AG10803 (cell line): ENCODE measurements at regions not wholly inside any gene's neighbourhood (a gene's known extent, or its start where the extent isn't known, plus 50 kb on each side); places are given as distances from the start of the nearest gene placed in this dataset.

ENCODE experiments used
- DNase-seq: peaks from one replicate; pipeline ENCODE4 v3.0.0; 2010; ENCODE audit warnings: low read depth
- H3K4me3 ChIP-seq: 2 replicates; pipeline ENCODE4 v1.5.1; 2011; ENCODE audit warnings: mild to moderate bottlenecking, low read length, control low read depth
- TF ChIP-seq, protein P1 (sequence below): conservative IDR thresholded peaks from 2 replicates; pipeline ENCODE4 v1.5.1; 2011; ENCODE audit warnings: mild to moderate bottlenecking, low read length, control low read depth, inconsistent platforms

DNA sequence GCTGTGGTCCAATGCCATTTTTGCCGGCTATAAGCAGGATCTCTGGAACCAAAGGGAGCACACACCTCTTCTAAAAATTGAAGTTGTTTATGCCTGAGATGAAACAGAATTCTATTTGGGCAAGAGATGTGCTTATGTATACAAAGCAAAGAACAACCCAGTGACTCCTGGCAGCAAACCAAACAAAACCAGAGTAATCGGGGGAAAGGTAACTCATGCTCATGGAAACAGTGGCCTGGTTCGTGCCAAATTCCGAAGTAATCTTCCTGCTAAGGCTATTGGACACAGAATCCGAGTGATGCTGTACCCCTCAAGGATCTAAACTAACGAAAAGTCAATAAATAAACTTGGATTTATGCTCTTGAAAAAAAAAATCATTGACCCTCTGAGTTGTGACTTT, 178.7 kb downstream of the CEMIP2 start:
- DNase-seq = no peak
- TF ChIP-seq, protein P1, sequence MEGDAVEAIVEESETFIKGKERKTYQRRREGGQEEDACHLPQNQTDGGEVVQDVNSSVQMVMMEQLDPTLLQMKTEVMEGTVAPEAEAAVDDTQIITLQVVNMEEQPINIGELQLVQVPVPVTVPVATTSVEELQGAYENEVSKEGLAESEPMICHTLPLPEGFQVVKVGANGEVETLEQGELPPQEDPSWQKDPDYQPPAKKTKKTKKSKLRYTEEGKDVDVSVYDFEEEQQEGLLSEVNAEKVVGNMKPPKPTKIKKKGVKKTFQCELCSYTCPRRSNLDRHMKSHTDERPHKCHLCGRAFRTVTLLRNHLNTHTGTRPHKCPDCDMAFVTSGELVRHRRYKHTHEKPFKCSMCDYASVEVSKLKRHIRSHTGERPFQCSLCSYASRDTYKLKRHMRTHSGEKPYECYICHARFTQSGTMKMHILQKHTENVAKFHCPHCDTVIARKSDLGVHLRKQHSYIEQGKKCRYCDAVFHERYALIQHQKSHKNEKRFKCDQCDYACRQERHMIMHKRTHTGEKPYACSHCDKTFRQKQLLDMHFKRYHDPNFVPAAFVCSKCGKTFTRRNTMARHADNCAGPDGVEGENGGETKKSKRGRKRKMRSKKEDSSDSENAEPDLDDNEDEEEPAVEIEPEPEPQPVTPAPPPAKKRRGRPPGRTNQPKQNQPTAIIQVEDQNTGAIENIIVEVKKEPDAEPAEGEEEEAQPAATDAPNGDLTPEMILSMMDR = no peak
- H3K4me3 ChIP-seq = no peak overlapping the region

DNA sequence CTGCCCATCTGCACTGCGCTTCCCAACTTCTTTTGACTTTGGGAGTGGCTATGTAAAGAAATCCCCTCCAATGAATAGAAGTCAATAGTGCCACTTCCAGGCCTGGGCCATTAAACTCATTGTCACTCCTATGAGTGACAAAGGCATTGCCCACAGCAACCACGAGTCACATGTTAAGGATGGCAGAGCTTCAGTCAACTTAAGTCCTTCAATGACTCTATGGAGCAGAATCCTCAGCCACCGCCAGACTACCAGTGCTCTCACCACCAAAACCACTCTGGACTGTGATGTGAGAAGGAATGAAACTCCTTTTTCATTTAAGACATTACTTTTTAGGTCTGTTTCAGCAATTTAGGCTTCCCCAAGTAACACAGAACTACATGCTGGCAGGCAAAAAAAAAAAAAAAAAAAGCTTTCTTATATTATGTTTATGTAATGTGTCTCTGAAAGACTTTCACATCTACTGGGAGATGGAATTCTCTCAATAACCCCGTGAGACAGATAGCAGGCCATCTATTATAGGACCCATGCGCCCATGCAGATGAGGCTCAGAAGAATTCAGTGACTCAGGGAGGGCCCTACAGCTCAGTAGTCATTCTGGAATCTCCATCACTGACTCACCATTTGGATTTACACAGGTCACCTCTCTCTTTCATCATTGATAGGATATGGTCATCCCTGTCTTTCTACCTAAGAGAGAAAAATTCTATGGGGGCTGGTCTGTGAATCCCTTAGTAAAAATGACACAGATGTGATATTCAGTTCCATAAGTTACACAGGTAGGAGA, 180.5 kb downstream of the CEMIP2 start:
- peak; percentile 16 for DNase-seq
- no peak overlapping the region for H3K4me3 ChIP-seq
- TF ChIP-seq, protein P1 = no peak

DNA sequence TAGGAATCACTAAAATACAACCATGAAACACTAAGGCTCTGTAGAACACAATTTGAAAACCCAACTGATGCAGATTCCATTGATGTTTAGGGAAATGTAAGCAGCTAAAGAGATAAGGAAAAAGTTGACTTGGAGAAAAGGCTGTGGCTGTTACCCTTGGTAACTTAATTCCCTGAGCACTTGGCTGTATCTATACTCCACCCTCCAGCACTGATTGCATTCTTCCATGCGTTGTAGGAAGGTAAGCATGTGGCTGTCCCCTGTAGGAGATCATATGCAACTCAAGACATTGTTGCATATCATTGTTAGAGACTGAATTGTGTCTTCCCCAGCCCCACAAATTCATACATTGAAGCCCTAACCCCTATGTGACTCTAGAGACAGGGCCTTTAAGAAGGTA, 184.5 kb downstream of the CEMIP2 start:
- H3K4me3 ChIP-seq = no peak overlapping the region
- DNase-seq = no peak
- TF ChIP-seq, protein P1 = no peak

DNA sequence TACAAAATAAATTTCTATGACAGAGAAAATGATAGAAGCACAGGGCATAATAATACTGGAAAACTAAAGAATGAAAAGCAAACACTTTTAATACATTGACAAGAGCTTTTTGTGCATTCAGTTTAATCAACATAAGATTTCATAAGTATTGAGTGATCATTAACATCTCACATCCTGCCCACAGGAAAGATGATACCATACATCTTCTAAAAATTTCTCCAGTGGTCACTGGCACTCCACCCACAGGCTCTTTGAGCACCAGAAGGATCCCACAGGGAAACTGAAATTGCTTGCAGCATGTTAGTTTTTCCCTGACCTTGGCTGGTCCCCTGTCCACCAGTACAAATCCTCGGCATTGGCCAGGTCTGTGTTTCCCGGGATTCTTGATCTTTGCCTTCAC, 186.0 kb downstream of the CEMIP2 start:
- TF ChIP-seq, protein P1 = no peak
- DNase-seq = no peak
- H3K4me3 ChIP-seq = no peak overlapping the region

DNA sequence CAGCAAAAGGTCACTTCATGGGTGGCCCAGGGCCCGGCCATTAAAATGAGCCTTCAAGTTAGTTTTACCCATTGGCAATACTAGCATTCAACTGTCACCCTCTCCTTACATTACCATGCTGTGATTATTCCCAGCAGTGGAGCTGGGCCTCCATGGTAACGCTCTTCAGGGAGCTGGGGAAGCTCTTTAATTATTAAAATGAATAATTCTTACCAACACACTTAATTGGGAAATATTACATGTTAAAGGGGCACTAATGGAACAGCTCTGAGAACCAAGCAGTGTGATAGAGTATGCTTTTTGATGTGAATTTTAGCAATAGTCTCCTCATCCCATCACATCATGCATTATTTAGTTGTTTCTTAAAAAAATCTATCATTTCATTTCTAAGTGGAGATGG, 187.2 kb downstream of the CEMIP2 start:
- TF ChIP-seq, protein P1 = no peak
- DNase-seq = no peak
- H3K4me3 ChIP-seq = no peak overlapping the region

DNA sequence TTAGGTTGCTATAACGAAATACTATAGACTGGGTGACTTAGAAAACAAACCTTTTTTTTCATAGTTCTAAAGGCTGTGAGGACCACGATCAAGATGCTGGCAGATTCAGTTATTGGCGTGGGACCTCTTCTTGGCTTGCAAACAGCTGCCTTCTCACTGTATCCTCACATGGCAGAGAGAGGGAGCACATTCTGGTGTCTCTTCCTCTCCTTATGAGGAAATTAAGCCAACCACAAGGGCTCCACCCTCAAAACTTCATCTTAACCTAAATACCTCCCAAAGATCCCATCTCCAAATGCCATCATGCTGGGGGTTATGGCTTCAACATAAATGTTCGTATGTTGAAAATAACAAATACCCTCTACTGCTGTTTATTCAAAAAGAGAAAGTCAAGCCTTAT, 197.1 kb downstream of the CEMIP2 start:
- no peak overlapping the region for H3K4me3 ChIP-seq
- DNase-seq = no peak
- TF ChIP-seq, protein P1 = no peak

DNA sequence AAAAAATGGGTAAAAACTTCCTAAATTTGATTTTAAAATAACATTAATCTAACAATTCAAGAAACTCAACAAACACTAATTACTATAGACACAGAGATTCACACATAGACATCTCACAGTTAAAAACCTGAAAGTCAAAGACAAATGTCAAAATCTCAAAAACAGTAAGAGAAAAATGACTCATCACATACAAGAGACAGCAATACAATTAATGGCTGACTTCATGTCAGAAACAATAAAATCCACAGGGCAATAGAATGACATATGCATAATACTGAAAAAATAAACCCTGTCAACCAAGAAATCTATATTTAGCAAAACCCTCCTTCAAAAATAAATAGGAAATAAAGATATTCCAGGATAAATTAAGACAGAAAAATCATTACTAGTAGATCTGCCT, 200.4 kb downstream of the CEMIP2 start:
- H3K4me3 ChIP-seq = no peak overlapping the region
- TF ChIP-seq, protein P1 = no peak
- no peak for DNase-seq
